ENCODE measurements at regions not wholly inside any gene's neighbourhood (a gene's known extent, or its start where the extent isn't known, plus 50 kb on each side); places are given as distances from the start of the nearest gene placed in this dataset.

DNA sequence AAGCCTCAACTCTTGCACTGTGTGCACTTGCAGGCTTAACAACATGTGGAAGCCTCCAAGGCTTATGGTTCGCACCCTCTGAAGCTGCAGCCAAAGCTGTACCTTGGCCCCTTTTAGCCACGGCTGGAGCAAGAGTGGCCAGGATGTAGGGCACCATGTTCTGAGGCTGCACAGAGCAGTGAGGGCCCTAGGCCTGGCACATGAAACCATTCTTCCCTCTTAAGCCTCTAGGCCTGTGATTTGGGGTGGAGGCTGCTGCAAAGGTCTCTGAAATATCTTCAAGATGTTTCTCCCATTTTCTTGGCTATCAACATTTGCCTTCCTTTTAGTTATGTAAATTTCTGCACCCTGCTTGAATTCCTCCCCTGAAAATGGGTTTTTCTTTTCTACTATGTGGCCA is 161.9 kb upstream of the SPATS2L start:
- DNase-seq = no peak

DNA sequence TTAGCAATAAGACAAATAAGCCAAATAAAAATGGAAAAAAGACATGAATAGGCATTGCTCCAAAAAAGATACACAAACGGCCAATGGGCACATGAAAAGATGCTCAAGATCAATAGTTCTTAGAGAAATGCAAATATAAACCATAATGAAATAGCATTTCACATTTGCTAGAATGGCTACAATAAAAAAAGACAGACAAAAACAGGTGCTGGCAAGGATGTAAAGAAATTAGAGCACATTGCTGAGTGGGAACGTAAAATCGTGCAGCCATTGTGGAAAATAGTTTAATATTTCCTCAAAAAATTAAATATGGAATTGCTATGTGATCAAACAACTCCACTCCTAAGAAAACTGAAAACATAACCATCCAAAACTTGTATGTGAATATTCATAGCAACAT is 160.0 kb upstream of the SPATS2L start:
- DNase-seq = no peak

GRCh38 chr2:200147371-200147770 is 159.1 kb upstream of the SPATS2L start:
- DNase-seq = no peak

- DNase-seq = no peak
These were observed 158.1 kb upstream of the SPATS2L start for GRCh38 chr2:200148366-200148765.

- no peak for DNase-seq
These were observed 155.9 kb upstream of the SPATS2L start for GRCh38 chr2:200150411-200151086.

DNA sequence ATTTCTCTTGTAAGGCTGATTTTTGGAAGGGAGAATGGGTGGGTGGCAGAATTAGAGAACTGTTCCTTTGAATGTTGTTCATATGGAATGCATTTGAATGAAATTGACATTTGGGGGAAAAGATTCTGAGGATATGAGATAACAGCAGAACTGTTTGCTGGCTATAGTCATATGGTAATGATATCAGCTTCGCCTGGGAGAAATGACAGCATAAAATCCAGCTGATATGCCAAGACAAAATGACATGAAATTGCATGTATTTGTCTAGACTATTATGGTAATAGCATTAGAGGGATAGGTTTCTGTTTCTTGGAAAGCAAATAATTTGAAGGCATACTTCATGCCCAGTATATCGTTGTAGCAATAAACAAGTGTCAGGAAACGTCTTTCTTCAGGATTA is 150.8 kb upstream of the SPATS2L start:
- no peak for DNase-seq

DNA sequence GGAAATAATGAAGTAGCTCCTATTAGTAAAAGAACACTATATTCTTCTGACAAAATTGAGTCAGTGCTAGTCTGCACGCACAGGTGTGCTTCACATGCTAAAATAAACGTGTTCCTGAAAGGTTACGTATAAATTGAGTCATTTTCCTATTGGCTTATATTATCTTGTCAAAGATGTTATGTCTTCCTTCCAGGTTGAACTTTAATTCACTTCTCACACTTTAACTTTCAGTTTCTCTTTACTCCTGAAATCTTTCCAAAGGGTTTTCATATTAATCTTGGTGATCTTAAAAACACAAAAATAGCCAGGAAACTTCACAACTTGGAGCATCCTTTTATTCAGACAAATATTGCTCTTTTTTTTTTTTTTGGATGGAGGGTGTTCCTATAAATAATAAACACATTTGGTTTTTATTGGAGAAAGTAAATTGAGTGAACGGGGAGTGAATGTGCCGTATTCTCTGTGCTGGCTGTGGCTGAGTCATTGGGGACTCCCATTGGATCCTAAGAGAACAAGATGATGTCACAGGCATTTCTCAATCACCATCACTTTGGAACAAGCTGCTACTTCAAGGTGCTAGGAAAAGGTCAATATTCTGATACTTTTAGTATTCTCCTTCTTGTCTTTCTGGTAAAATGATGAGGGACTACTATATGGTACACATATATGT is 150.2 kb upstream of the SPATS2L start:
- no peak for DNase-seq

- no peak for DNase-seq
These were observed 147.7 kb upstream of the SPATS2L start for GRCh38 chr2:200158647-200159356.

GRCh38 chr2:200159357-200159707 is 147.2 kb upstream of the SPATS2L start:
- DNase-seq = no peak

DNA sequence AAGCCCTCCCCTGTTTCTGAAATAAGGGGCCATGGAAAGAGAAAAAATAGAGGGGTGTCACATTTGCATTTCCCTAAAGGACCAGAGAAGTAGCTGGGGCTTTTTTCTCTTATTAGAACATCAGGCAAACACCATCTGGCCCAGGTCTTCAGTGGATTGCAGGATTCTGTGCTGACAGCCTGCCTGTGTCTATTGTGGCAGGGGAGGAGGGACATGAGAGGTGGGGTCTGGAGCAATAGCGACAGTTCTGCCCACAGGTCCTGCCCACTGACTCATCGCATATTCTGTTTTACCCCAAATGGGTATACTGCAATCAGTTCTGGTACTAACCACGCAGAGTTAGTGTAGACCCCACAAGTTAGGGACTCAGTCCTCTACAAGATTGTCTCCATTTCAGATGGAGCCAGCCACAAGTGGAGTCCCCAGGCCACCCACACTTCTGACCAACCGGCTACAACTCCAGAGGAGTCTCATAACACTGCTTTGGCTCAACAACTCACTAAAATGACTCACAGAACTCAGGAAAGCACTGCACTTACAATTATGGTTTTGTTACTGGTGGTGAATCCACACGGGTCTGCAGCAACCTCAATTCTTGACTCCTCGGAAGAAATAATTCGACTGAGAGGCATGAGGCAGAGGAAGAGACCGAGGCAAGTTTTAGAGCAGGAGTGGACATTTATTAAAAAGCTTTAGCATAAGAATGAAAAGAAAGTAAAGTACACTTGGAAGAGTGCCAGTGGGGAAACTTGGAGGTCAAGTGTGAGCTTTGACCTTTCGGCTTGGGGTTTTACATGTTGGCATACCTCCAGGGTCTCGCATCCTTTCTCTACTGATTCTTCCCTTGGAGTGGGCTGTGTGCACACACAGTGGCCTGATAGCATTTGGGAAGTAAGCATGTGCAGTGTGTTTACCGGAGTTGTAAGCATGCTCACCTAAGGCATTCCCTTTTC is 146.4 kb upstream of the SPATS2L start:
- no peak for DNase-seq

DNA sequence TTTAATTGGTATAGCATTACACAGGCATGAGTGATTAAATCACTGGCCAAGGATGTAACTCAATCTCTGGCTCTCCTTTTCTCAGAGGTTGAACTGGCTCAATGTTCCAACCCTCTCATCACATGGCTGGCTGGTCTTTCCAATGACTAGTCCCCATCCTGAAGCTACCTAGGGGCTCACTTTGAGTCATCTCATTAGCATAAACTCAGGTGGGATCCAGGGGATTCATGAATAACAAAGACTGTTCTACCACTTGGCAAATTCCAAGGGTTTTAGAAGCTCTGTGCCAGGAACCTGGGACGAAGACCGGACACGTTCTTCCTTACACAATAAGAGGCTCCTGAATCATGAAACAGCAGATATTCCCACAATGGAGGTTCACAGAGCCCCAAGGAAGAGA is 145.0 kb upstream of the SPATS2L start:
- DNase-seq = no peak

- no peak for DNase-seq
These were observed 140.8 kb upstream of the SPATS2L start for GRCh38 chr2:200165687-200166086.

DNA sequence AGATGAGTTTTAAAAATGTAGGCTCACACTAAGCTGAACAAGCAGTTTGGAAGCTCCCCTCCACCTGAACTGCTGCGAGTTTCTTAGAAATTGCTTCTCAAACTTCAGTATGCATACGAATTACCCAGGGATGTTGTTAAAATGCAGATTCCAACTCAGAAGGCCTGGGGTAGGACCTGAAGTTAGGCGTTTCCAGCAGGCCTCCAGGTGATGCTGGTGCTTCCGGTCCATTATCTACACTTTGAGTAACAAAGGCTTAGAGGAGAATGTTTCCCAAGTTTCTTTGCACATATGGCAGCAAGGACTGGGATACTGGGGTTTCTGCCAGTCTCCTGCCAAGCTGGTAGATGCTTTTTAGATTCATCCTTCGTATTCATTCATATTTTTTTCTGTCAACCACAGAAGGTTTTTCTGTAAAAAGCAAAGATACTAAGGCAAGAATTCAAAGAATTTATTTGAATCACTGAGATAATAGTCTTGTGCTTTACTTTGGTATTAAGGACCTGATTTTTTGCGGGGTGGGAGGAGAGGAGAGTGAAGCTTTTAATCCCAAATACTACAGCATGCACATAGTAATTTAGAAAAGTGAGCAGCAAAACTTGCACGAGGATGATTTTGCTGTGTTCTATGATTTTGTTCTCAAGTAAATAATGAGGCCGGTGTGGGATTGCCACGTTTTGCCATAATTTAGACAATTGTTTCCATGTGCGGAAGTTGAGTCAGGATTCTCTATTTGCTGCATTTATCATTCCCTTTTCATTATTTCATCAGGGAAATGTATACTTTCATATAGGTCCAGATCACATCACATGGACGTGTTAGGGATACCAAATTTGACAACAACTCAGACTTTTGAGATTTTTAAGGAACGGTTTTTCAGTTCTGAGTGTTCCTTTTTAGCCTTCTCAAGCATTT is 137.6 kb upstream of the SPATS2L start:
- no peak for DNase-seq

GRCh38 chr2:200170221-200170620 is 136.3 kb upstream of the SPATS2L start:
- DNase-seq = no peak

GRCh38 chr2:200171731-200172482 is 134.6 kb upstream of the SPATS2L start:
- no peak for DNase-seq

DNA sequence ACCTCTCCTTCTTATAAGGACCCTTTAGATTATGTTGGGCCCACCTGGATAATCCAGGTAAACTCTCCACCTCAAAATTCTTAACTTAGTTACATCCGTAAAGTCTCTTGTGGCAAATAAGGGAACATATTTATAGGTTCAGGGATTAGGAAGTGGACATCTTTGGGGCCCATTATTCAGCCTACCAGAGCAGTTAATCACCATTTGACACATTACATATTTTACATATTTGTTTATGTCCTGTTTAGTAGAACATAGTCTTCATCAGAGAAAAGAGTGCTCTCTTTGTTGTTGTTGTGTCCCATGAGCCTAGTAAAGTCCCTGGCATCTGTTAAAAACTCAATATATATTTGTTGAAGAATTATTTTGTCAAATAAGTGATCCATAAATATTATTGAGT is 134.0 kb upstream of the SPATS2L start:
- DNase-seq = no peak

DNA sequence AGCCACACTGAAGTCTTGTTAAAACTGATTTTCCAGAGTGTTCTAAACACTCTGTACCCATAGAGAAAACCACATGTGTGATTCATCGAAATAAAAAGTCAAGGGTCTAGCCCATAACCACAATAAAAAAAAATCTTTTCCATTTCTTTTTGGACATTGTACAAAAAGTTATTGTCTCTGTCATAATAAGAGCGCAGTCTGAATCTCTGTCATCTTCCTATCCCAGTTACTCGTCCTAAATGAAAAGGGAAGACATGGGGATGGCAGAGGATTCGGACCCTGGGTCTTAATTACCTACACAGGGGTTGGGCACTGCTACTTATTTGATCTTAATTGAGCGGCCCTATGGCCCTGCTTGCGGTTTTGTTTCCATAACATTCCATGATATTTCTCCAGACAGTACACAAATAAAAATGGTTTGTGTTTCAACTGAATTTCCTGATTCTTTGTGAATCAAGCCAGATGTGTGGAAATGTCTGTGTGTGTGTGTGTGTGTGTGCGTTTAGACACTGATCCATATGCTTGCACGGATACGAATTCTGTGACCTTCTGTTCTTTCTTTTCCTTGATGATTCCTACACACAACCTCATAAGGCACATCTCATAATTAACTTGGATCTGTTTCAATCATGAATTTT is 133.4 kb upstream of the SPATS2L start:
- no peak for DNase-seq

DNA sequence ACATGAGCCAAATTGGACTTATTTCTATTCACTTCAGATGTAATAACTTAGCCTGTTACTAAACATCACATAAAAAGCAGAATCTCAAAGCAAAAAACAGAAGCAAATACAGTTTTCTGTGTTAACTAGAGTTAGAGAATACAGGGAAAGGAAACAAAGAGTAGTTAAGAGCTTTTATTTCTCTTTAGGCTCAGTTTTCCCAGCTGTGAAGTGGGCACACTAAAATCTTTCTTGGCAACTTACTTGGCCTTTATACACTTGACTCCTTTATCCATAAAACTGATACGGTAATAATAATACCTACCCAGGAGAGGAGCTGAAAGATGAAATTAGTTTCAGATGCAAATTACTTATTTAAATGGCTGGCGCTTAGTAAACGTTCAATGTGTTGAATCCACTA is 132.8 kb upstream of the SPATS2L start:
- no peak for DNase-seq

DNA sequence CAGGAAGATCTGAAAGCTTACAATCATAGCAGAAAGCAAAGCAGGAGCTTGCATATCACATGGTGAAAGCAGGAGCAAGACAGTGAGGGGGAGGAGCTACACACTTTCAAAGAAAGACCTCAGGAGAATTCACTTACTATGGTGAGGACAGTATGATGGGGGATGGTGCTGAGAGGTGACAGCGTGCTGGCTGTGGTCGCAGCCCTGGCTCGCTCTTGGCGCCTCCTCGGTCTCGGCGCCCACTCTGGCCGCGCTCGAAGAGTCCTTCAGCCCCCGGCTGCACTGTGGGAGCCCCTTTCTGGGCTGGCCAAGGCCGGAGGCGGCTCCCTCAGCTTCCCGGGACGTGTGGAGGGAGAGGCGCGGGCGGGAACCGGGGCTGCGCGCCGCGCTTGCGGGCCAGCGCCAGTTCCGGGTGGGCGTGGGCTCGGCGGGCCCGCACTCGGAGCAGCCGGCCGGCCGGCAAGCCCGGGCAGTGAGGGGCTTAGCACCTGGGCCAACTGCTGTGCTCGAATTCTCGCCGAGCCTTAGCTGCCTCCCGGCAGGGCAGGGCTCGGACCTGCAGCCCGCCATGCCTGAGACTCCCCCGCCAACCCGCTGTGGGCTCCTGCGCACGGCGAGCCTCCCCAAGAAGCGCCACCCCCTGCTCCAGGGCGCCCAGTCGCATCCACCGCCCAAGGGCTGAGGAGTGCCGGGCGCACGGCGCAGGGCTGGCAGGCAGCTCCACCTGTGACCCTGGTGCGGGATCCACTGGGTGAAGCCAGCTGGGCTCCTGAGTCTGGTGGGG is 131.9 kb upstream of the SPATS2L start:
- no peak for DNase-seq
